Keratinocyte (primary cell): ENCODE measurements at regions not wholly inside any gene's neighbourhood (a gene's known extent, or its start where the extent isn't known, plus 50 kb on each side); places are given as distances from the start of the nearest gene placed in this dataset.

Experiments used
- DNase-seq: peaks from one replicate; pipeline ENCODE4 v3.0.0-alpha.2; 2011; ENCODE audit warnings: low read depth, missing footprints, low spot score
- FAIRE-seq: peaks from 2 replicates; lab custom pipeline; 2011; peaks lifted over from hg19 to GRCh38; lab: Jason Lieb, UNC
- H2AFZ ChIP-seq: 2 replicates; pipeline ENCODE4 v1.6.0; 2012; ENCODE audit warnings: low read length, control low read depth, inconsistent platforms; ENCODE audit not compliant: control insufficient read depth
- H3K27ac ChIP-seq: 2 replicates; pipeline ENCODE4 v1.5.1; 2011; ENCODE audit warnings: low read length; ENCODE audit not compliant: control insufficient read depth, insufficient read depth
- H3K27me3 ChIP-seq: 3 replicates; pipeline ENCODE4 v1.6.0; 2011; ENCODE audit warnings: low read length; ENCODE audit not compliant: control insufficient read depth, insufficient read depth; ENCODE audit errors: extremely low read depth
- H3K36me3 ChIP-seq, 2 experiments: 2 replicates in 1 of 2; 3 replicates in 1 of 2; pipeline ENCODE4 v1.5.1; 2011; ENCODE audit warnings: low read length in 2 of 2, mild to moderate bottlenecking in 1 of 2; ENCODE audit not compliant: control insufficient read depth in 2 of 2, insufficient read depth in 2 of 2; ENCODE audit errors: extremely low read depth in 1 of 2
- H3K4me1 ChIP-seq: 3 replicates; pipeline ENCODE4 v1.5.1; 2011; ENCODE audit warnings: low read length; ENCODE audit not compliant: control insufficient read depth, insufficient read depth; ENCODE audit errors: extremely low read depth
- H3K4me2 ChIP-seq: 3 replicates; pipeline ENCODE4 v1.6.0; 2011; ENCODE audit warnings: low read depth, low read length; ENCODE audit not compliant: control insufficient read depth, insufficient read depth; ENCODE audit errors: extremely low read depth
- H3K4me3 ChIP-seq, 3 experiments: fragments of 200-600 bp in 1 of 3; sonication (generic) in 1 of 3; 2 replicates in 2 of 3; 3 replicates in 1 of 3; pipeline ENCODE4 v1.5.1; 2011 to 2016; ENCODE audit warnings: low read length in 3 of 3, mild to moderate bottlenecking in 3 of 3, control low read depth in 2 of 3, inconsistent platforms in 1 of 3, low read depth in 1 of 3, mixed read lengths in 1 of 3, mixed run types in 1 of 3, moderate library complexity in 1 of 3; ENCODE audit not compliant: control insufficient read depth in 2 of 3, insufficient read depth in 2 of 3; ENCODE audit errors: extremely low read depth in 1 of 3
- H3K79me2 ChIP-seq: 2 replicates; pipeline ENCODE4 v1.6.0; 2012; ENCODE audit warnings: low read length; ENCODE audit not compliant: control insufficient read depth, insufficient read depth
- H3K9ac ChIP-seq: 3 replicates; pipeline ENCODE4 v1.6.0; 2011; ENCODE audit warnings: low read length; ENCODE audit not compliant: control insufficient read depth, insufficient read depth; ENCODE audit errors: extremely low read depth
- H3K9me1 ChIP-seq: 3 replicates; pipeline ENCODE4 v1.6.0; 2011; ENCODE audit warnings: low read length; ENCODE audit not compliant: control insufficient read depth, insufficient read depth; ENCODE audit errors: extremely low read depth
- H3K9me3 ChIP-seq: 2 replicates; pipeline ENCODE4 v1.5.1; 2012; ENCODE audit warnings: low read depth, low read length; ENCODE audit not compliant: control insufficient read depth
- H4K20me1 ChIP-seq: 3 replicates; pipeline ENCODE4 v1.6.0; 2011; ENCODE audit warnings: low read length; ENCODE audit not compliant: control insufficient read depth, insufficient read depth; ENCODE audit errors: extremely low read depth
- EZH2 ChIP-seq: IDR thresholded peaks from one replicate; pipeline ENCODE4 v1.6.1; 2012; ENCODE audit warnings: inconsistent platforms, mild to moderate bottlenecking, low read length, moderate library complexity
- dilution Hi-C: fragments of 300-500 bp; cut with MboI; formaldehyde crosslinking; loops from one replicate; pipeline ENCODE4 v1.7.0; 2020; ENCODE audit warnings: low sequenced_read_pairs; ENCODE audit not compliant: extremely low pct_ligation_motif_present
- TF ChIP-seq, protein P1 (sequence below), 3 experiments: IDR thresholded peaks in 1 of 3; conservative IDR thresholded peaks in 1 of 3; optimal IDR thresholded peaks in 1 of 3; 2 replicates in 2 of 3; 3 replicates in 1 of 3; pipeline versions ENCODE3 to v1.5.1; 2011; ENCODE audit warnings: low read length in 3 of 3, mild to moderate bottlenecking in 3 of 3, moderate library complexity in 2 of 3, control low read depth in 1 of 3, inconsistent platforms in 1 of 3; ENCODE audit not compliant: insufficient read depth in 2 of 3; ENCODE audit errors: extremely low read depth in 1 of 3

- no peaks in the 10 kb centered on the region for H4K20me1 ChIP-seq
- dilution Hi-C loops = no loop called here
- no peaks in the 10 kb centered on the region for H3K36me3 ChIP-seq
- FAIRE-seq (no peak), DNase-seq (no peak)
- H3K4me3 ChIP-seq = no peak overlapping the region
- no peak for TF ChIP-seq EZH2
- TF ChIP-seq, protein P1, sequence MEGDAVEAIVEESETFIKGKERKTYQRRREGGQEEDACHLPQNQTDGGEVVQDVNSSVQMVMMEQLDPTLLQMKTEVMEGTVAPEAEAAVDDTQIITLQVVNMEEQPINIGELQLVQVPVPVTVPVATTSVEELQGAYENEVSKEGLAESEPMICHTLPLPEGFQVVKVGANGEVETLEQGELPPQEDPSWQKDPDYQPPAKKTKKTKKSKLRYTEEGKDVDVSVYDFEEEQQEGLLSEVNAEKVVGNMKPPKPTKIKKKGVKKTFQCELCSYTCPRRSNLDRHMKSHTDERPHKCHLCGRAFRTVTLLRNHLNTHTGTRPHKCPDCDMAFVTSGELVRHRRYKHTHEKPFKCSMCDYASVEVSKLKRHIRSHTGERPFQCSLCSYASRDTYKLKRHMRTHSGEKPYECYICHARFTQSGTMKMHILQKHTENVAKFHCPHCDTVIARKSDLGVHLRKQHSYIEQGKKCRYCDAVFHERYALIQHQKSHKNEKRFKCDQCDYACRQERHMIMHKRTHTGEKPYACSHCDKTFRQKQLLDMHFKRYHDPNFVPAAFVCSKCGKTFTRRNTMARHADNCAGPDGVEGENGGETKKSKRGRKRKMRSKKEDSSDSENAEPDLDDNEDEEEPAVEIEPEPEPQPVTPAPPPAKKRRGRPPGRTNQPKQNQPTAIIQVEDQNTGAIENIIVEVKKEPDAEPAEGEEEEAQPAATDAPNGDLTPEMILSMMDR (optimal IDR thresholded peaks at IDR 0.05 in 1 of 3, IDR thresholded peaks at IDR 0.05 in 1 of 3, conservative IDR thresholded peaks at IDR 0.05 in 1 of 3; ENCODE audit: extremely low read depth in 1 of 3, insufficient read depth in 2 of 3, low read length in 3 of 3) = no peak
- H3K9me3 ChIP-seq = no peaks in the 10 kb centered on the region
- no peaks in the 10 kb centered on the region for H3K27me3 ChIP-seq
- no peaks in the 10 kb centered on the region for H3K79me2 ChIP-seq
- no peak overlapping the region for H3K9ac ChIP-seq
- no peak overlapping the region for H3K4me2 ChIP-seq
- H3K27ac ChIP-seq = no peak overlapping the region
- H3K4me1 ChIP-seq = no peaks in the 10 kb centered on the region
- H2AFZ ChIP-seq = no peak overlapping the region
- H3K9me1 ChIP-seq = no peaks in the 10 kb centered on the region
Measured at GRCh38 chr9:72459308-72459707, 62.1 kb upstream of the TMC1 start.

- Histone ChIP-seq H4K20me1 (no peaks in the 10 kb centered on the region), H3K9me3 (no peaks in the 10 kb centered on the region), H3K9ac (no peak overlapping the region), H3K4me1 (no peaks in the 10 kb centered on the region), H3K4me3 (no peak overlapping the region), H3K4me2 (no peak overlapping the region), H3K27ac (no peak overlapping the region), H3K9me1 (no peaks in the 10 kb centered on the region), H2AFZ (no peak overlapping the region), H3K36me3 (no peaks in the 10 kb centered on the region), H3K79me2 (no peaks in the 10 kb centered on the region), H3K27me3 (no peaks in the 10 kb centered on the region)
- FAIRE-seq (no peak), DNase-seq (no peak)
- TF ChIP-seq, protein P1 (optimal IDR thresholded peaks at IDR 0.05 in 1 of 3, IDR thresholded peaks at IDR 0.05 in 1 of 3, conservative IDR thresholded peaks at IDR 0.05 in 1 of 3; ENCODE audit: extremely low read depth in 1 of 3, insufficient read depth in 2 of 3, low read length in 3 of 3) = no peak
- no peak for TF ChIP-seq EZH2
- dilution Hi-C loops = no loop called here
Measured at GRCh38 chr9:72458153-72458552, 63.3 kb upstream of the TMC1 start.
